H1 (cell line): ENCODE measurements at regions not wholly inside any gene's neighbourhood (a gene's known extent, or its start where the extent isn't known, plus 50 kb on each side); places are given as distances from the start of the nearest gene placed in this dataset.

ENCODE experiments used
- CTCF ChIA-PET: fragments of 300-600 bp; sonication (Branson Sonifier 250); formaldehyde crosslinking; loops from one replicate; lab custom pipeline; 2021; ENCODE audit not compliant: partially characterized antibody; lab: Charles Lee
- POLR2A ChIA-PET: fragments of 300-600 bp; sonication (Branson Sonifier 250); formaldehyde crosslinking; loops from one replicate; lab custom pipeline; 2021; ENCODE audit warnings: inconsistent platforms; ENCODE audit not compliant: partially characterized antibody; lab: Charles Lee
- DNase-seq, 2 experiments: peaks; one replicate each; pipeline versions ENCODE4 v3.0.0 to v3.0.0-alpha.2; 2010 to 2022; ENCODE audit warnings: low spot score in 2 of 2, low read depth in 1 of 2, mixed read lengths in 1 of 2
- FAIRE-seq: peaks from 2 replicates; lab custom pipeline; 2011; peaks lifted over from hg19 to GRCh38; lab: Jason Lieb, UNC
- H2AFZ ChIP-seq: 2 replicates; pipeline ENCODE4 v1.8.1; 2012; ENCODE audit warnings: low read length, inconsistent platforms
- H2AK5ac ChIP-seq: 2 replicates; pipeline ENCODE4 v1.6.1; 2013; ENCODE audit warnings: low read depth, low read length
- H2BK120ac ChIP-seq: replicated peaks from 2 replicates; pipeline ENCODE3; 2013; ENCODE audit warnings: low read depth, low read length, inconsistent platforms
- H2BK12ac ChIP-seq: 2 replicates; pipeline ENCODE4 v1.6.1; 2013; ENCODE audit warnings: low read depth, low read length
- H2BK15ac ChIP-seq: 2 replicates; pipeline ENCODE4 v1.6.1; 2013; ENCODE audit warnings: low read length
- H2BK20ac ChIP-seq: 2 replicates; pipeline ENCODE4 v1.6.1; 2013; ENCODE audit warnings: low read length
- H2BK5ac ChIP-seq: 2 replicates; pipeline ENCODE4 v1.6.1; 2013; ENCODE audit warnings: low read depth, low read length
- H3K14ac ChIP-seq: 2 replicates; pipeline ENCODE4 v1.6.1; 2013; ENCODE audit warnings: inconsistent platforms; ENCODE audit not compliant: insufficient read length
- H3K18ac ChIP-seq: 2 replicates; pipeline ENCODE4 v1.6.1; 2013; ENCODE audit warnings: low read length; ENCODE audit errors: extremely low read depth
- H3K23ac ChIP-seq: 2 replicates; pipeline ENCODE4 v1.6.1; 2013; ENCODE audit warnings: inconsistent platforms; ENCODE audit not compliant: insufficient read length
- H3K23me2 ChIP-seq: 2 replicates; pipeline ENCODE4 v1.6.1; 2013; ENCODE audit warnings: low read depth, low read length
- H3K27ac ChIP-seq: 2 replicates; pipeline ENCODE4 v1.6.1; 2011; ENCODE audit warnings: low read depth, low read length, inconsistent platforms
- H3K27me3 ChIP-seq, 4 experiments: replicated peaks in 1 of 4; 1 replicate in 1 of 4; 2 replicates in 3 of 4; pipeline versions ENCODE4 v1.6.1 to v1.8.1; 2011 to 2013; ENCODE audit warnings: low read length in 3 of 4, mild to moderate bottlenecking in 3 of 4, inconsistent platforms in 2 of 4, mixed read lengths in 2 of 4, moderate library complexity in 1 of 4; ENCODE audit not compliant: control insufficient read depth in 3 of 4, insufficient read depth in 3 of 4; ENCODE audit errors: extremely low read depth in 1 of 4
- H3K36me3 ChIP-seq, 4 experiments: 2 replicates each; pipeline versions ENCODE4 v1.6.1 to v1.8.1; 2011 to 2013; ENCODE audit warnings: mild to moderate bottlenecking in 4 of 4, low read length in 3 of 4, moderate library complexity in 2 of 4, control low read depth in 1 of 4, inconsistent platforms in 1 of 4; ENCODE audit not compliant: insufficient read depth in 4 of 4, control insufficient read depth in 2 of 4
- H3K4ac ChIP-seq: replicated peaks from 2 replicates; pipeline ENCODE3; 2013; ENCODE audit warnings: low read length, low read depth, mixed read lengths, inconsistent platforms; ENCODE audit not compliant: insufficient read length
- H3K4me1 ChIP-seq, 4 experiments: replicated peaks in 1 of 4; 1 replicate in 1 of 4; 2 replicates in 3 of 4; pipeline versions ENCODE4 v1.6.1 to v1.8.1; 2011 to 2013; ENCODE audit warnings: low read length in 3 of 4, inconsistent platforms in 2 of 4, mixed read lengths in 1 of 4; ENCODE audit not compliant: insufficient read depth in 4 of 4, control insufficient read depth in 3 of 4
- H3K4me2 ChIP-seq, 2 experiments: 2 replicates each; pipeline versions ENCODE4 v1.6.1 to v1.8.1; 2011 to 2013; ENCODE audit warnings: low read depth in 2 of 2, low read length in 2 of 2, control low read depth in 1 of 2, inconsistent platforms in 1 of 2, mild to moderate bottlenecking in 1 of 2; ENCODE audit not compliant: insufficient read depth in 1 of 2
- H3K4me3 ChIP-seq, 4 experiments: fragments of 200-600, 300-600 bp in 1 of 4; sonication (generic), shearing (Covaris generic), sonication (Bioruptor Twin) in 1 of 4; 2 replicates each; pipeline versions ENCODE4 v1.5.1 to v1.8.1; 2011 to 2016; ENCODE audit warnings: low read length in 4 of 4, low read depth in 3 of 4, control low read depth in 2 of 4, inconsistent platforms in 2 of 4, mild to moderate bottlenecking in 2 of 4, mixed read lengths in 1 of 4, moderate library complexity in 1 of 4; ENCODE audit not compliant: insufficient read depth in 2 of 4; ENCODE audit errors: extremely low read depth in 1 of 4
- H3K56ac ChIP-seq: replicated peaks from 2 replicates; pipeline ENCODE3; 2013; ENCODE audit warnings: low read depth, mild to moderate bottlenecking, mixed read lengths, low read length, inconsistent platforms; ENCODE audit not compliant: insufficient read length
- H3K79me1 ChIP-seq: 2 replicates; pipeline ENCODE4 v1.6.1; 2013; ENCODE audit warnings: low read depth, low read length, control low read depth
- H3K79me2 ChIP-seq, 2 experiments: 2 replicates each; pipeline versions ENCODE4 v1.6.1 to v1.8.1; 2012 to 2013; ENCODE audit warnings: low read length in 2 of 2, mild to moderate bottlenecking in 2 of 2, inconsistent platforms in 1 of 2; ENCODE audit not compliant: insufficient read depth in 2 of 2, control insufficient read depth in 1 of 2
- H3K9ac ChIP-seq, 4 experiments: replicated peaks in 1 of 4; 1 replicate in 1 of 4; 2 replicates in 3 of 4; pipeline versions ENCODE4 v1.6.1 to v1.8.1; 2011 to 2013; ENCODE audit warnings: low read depth in 3 of 4, low read length in 3 of 4, control low read depth in 2 of 4, mild to moderate bottlenecking in 2 of 4, moderate library complexity in 2 of 4, inconsistent platforms in 1 of 4; ENCODE audit errors: extremely low read depth in 1 of 4
- H3K9me3 ChIP-seq, 2 experiments: 2 replicates each; pipeline versions ENCODE4 v1.6.1 to v1.8.1; 2012 to 2013; ENCODE audit warnings: mild to moderate bottlenecking in 2 of 2, moderate library complexity in 2 of 2, control low read depth in 1 of 2, inconsistent platforms in 1 of 2, low read depth in 1 of 2, low read length in 1 of 2, mixed read lengths in 1 of 2; ENCODE audit not compliant: insufficient read depth in 2 of 2
- H4K20me1 ChIP-seq, 2 experiments: replicated peaks in 1 of 2; 2 replicates each; pipeline versions ENCODE3 to v1.8.1; 2011 to 2013; ENCODE audit warnings: inconsistent platforms in 2 of 2, low read length in 2 of 2, mild to moderate bottlenecking in 1 of 2; ENCODE audit not compliant: insufficient read depth in 2 of 2, control insufficient read depth in 1 of 2
- H4K5ac ChIP-seq: 2 replicates; pipeline ENCODE4 v1.6.1; 2013; ENCODE audit warnings: low read length, low read depth, mixed read lengths, inconsistent platforms; ENCODE audit not compliant: insufficient read length
- H4K8ac ChIP-seq: 2 replicates; pipeline ENCODE4 v1.8.0; 2013; ENCODE audit warnings: mild to moderate bottlenecking, moderate library complexity, low read length, inconsistent platforms; ENCODE audit not compliant: insufficient read depth; ENCODE audit errors: extremely low read depth
- H4K91ac ChIP-seq: replicated peaks from 2 replicates; pipeline ENCODE3; 2013; ENCODE audit warnings: low read length, mixed read lengths, inconsistent platforms; ENCODE audit not compliant: insufficient read length
- GTF2F1 ChIP-seq: IDR thresholded peaks from 2 replicates; pipeline ENCODE4 v1.6.1; 2012; ENCODE audit warnings: low read depth, low read length, improper control_type of control experiment, borderline replicate concordance
- KDM4A ChIP-seq: IDR thresholded peaks from one replicate; pipeline ENCODE4 v1.7.1; 2012; ENCODE audit warnings: low read depth, mild to moderate bottlenecking, moderate library complexity, low read length, inconsistent platforms; ENCODE audit not compliant: severe bottlenecking
- NRF1 ChIP-seq: IDR thresholded peaks from 2 replicates; pipeline ENCODE4 v1.6.1; 2011; ENCODE audit warnings: mild to moderate bottlenecking, low read depth, low read length, improper control_type of control experiment
- RBBP5 ChIP-seq: IDR thresholded peaks from 2 replicates; pipeline ENCODE4 v1.7.1; 2012; ENCODE audit warnings: low read depth, mild to moderate bottlenecking, inconsistent platforms, low read length, moderate library complexity, borderline replicate concordance
- SRF ChIP-seq: IDR thresholded peaks from 2 replicates; pipeline ENCODE4 v1.6.1; 2011; ENCODE audit warnings: mild to moderate bottlenecking, low read depth, low read length, moderate library complexity
- SUZ12 ChIP-seq: fragments of 200-600 bp; sonication (generic); IDR thresholded peaks from 2 replicates; pipeline ENCODE4 v1.6.1; 2012; ENCODE audit warnings: mild to moderate bottlenecking, inconsistent platforms, low read length, moderate library complexity, mixed read lengths
- TBP ChIP-seq: IDR thresholded peaks from 2 replicates; pipeline ENCODE4 v1.6.1; 2011; ENCODE audit warnings: low read depth, low read length, improper control_type of control experiment
- TEAD4 ChIP-seq: IDR thresholded peaks from 2 replicates; pipeline ENCODE4 v1.6.1; 2012; ENCODE audit warnings: low read depth, low read length, inconsistent platforms, mixed read lengths
- TF ChIP-seq, protein P1 (sequence below): IDR thresholded peaks from 2 replicates; pipeline ENCODE4 v1.6.1; 2012; ENCODE audit warnings: inconsistent platforms

DNA sequence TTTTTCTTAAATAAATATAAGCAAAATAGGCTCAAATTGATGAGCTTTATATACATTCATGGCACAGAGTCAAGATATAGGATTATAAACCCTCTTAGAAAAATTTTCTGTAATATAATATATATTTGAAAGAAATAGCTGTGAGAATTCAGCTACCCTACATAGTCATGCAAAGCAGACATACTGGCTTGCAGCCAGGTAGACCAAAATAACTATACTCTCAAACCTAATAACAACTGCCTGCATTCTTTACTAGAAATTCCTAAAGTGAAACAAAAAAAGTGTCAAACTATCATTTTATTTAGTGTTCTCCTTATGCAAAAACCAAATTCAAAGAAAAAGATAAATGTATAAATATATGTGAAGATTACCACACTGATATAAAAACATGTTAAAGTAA is 1390.2 kb downstream of the C4orf33 start:
- no peaks in the 10 kb centered on the region for H4K20me1 ChIP-seq
- H3K14ac ChIP-seq, result no peak overlapping the region
- ChIA-PET CTCF (no interaction called here), POLR2A (no interaction called here)
- no peak overlapping the region for H4K91ac ChIP-seq
- H2BK5ac ChIP-seq, result no peak overlapping the region
- no peak overlapping the region for H3K4ac ChIP-seq
- H2BK120ac ChIP-seq, result no peak overlapping the region
- H3K27ac ChIP-seq, result no peak overlapping the region
- H4K8ac ChIP-seq, result no peak overlapping the region
- H3K4me1 ChIP-seq, result no peaks in the 10 kb centered on the region
- H2AFZ ChIP-seq, result no peak overlapping the region
- H3K27me3 ChIP-seq, result no peaks in the 10 kb centered on the region
- no peaks in the 10 kb centered on the region for H3K23me2 ChIP-seq
- no peak overlapping the region for H3K56ac ChIP-seq
- H4K5ac ChIP-seq, result no peak overlapping the region
- H3K79me1 ChIP-seq, result no peaks in the 10 kb centered on the region
- no peak for FAIRE-seq
- H2BK15ac ChIP-seq, result no peak overlapping the region
- no peak overlapping the region for H3K4me3 ChIP-seq
- no peaks in the 10 kb centered on the region for H3K36me3 ChIP-seq
- H3K23ac ChIP-seq, result no peak overlapping the region
- no peak for DNase-seq
- H2BK20ac ChIP-seq, result no peak overlapping the region
- TF ChIP-seq, protein P1, sequence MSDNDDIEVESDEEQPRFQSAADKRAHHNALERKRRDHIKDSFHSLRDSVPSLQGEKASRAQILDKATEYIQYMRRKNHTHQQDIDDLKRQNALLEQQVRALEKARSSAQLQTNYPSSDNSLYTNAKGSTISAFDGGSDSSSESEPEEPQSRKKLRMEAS, result no peak
- TF ChIP-seq TEAD4 (no peak), NRF1 (no peak), KDM4A (no peak), RBBP5 (no peak), GTF2F1 (no peak), SUZ12 (no peak), SRF (no peak), TBP (no peak)
- H2AK5ac ChIP-seq, result no peak overlapping the region
- no peak overlapping the region for H3K18ac ChIP-seq
- no peak overlapping the region for H3K9ac ChIP-seq
- no peak overlapping the region for H2BK12ac ChIP-seq
- H3K9me3 ChIP-seq, result no peaks in the 10 kb centered on the region
- H3K79me2 ChIP-seq, result no peaks in the 10 kb centered on the region
- no peak overlapping the region for H3K4me2 ChIP-seq
